Mucosa of descending colon (tissue), 3 donors: ENCODE measurements at regions not wholly inside any gene's neighbourhood (a gene's known extent, or its start where the extent isn't known, plus 50 kb on each side); places are given as distances from the start of the nearest gene placed in this dataset.

Source experiments
- ATAC-seq: fragments of 200-7000 bp; cut with Tn5 transposase; one replicate; pipeline ENCODE4 v1.9.1; 2020; ENCODE audit warnings: mild to moderate bottlenecking, moderate library complexity
- DNase-seq, 3 donors: peaks; one replicate each; pipeline ENCODE4 v3.0.0-alpha.2; 2020
- H3K36me3 ChIP-seq: fragments of 200-600 bp; one replicate; pipeline ENCODE4 v1.8.0; 2021; ENCODE audit warnings: low read depth, mild to moderate bottlenecking
- H3K4me1 ChIP-seq: fragments of 200-600 bp; one replicate; pipeline ENCODE4 v1.8.0; 2021; ENCODE audit warnings: low read depth, mild to moderate bottlenecking
- H3K4me3 ChIP-seq: fragments of 200-600 bp; one replicate; pipeline ENCODE4 v1.8.0; 2021; ENCODE audit warnings: mild to moderate bottlenecking
- H3K9me3 ChIP-seq: fragments of 200-600 bp; one replicate; pipeline ENCODE4 v1.8.0; 2021; ENCODE audit warnings: mild to moderate bottlenecking
- intact Hi-C, 2 donors: fragments of 100-400 bp; cut with DNase I in 1 of 2; cut with micrococcal nuclease in 1 of 2; formaldehyde crosslinking; loops; one replicate each; pipeline versions ENCODE4 v1.11.0 to v1.11.1; 2022; cut with DNase I, micrococcal nuclease
- TF ChIP-seq, protein P1 (sequence below): fragments of 200-600 bp; IDR thresholded peaks from one replicate; pipeline ENCODE4 v1.8.0; 2022; ENCODE audit warnings: antibody characterized with exemption, mild to moderate bottlenecking
- donor health status: DM: no; HTN: no; CAD: no; lungs with moderate emphysema.
- donor health status: DM: no; HTN: no; CAD: no.
- donor health status: DM: no; HTN: yes; CAD: no.

DNA sequence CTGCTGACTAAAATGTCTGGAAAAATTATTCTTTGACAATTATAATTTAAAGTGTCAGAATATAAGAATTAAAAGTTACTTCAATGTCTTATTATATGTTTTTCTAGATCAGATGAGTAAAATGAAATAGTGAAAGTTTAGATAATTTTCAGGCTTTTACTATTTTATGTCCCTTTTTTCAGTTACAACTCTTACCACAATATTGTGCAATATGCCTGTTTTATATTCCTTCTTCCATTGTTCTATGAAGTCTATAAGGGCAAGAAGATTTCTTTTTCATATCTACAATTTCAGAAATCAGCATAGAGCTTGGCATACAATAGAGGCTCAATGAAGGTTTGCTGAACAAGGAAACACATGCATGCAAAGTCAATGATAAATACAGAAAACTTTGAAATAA is 401.2 kb upstream of the HTR1E start:
- H3K9me3 ChIP-seq, result peaks cover 39% of the 10 kb centered on the region
- H3K36me3 ChIP-seq, result no peaks in the 10 kb centered on the region
- ATAC-seq (no peak), DNase-seq (no peak)
- intact Hi-C loops, result no loop called here
- TF ChIP-seq, protein P1, sequence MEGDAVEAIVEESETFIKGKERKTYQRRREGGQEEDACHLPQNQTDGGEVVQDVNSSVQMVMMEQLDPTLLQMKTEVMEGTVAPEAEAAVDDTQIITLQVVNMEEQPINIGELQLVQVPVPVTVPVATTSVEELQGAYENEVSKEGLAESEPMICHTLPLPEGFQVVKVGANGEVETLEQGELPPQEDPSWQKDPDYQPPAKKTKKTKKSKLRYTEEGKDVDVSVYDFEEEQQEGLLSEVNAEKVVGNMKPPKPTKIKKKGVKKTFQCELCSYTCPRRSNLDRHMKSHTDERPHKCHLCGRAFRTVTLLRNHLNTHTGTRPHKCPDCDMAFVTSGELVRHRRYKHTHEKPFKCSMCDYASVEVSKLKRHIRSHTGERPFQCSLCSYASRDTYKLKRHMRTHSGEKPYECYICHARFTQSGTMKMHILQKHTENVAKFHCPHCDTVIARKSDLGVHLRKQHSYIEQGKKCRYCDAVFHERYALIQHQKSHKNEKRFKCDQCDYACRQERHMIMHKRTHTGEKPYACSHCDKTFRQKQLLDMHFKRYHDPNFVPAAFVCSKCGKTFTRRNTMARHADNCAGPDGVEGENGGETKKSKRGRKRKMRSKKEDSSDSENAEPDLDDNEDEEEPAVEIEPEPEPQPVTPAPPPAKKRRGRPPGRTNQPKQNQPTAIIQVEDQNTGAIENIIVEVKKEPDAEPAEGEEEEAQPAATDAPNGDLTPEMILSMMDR, result no peak
- no peak overlapping the region for H3K4me3 ChIP-seq
- no peaks in the 10 kb centered on the region for H3K4me1 ChIP-seq

DNA sequence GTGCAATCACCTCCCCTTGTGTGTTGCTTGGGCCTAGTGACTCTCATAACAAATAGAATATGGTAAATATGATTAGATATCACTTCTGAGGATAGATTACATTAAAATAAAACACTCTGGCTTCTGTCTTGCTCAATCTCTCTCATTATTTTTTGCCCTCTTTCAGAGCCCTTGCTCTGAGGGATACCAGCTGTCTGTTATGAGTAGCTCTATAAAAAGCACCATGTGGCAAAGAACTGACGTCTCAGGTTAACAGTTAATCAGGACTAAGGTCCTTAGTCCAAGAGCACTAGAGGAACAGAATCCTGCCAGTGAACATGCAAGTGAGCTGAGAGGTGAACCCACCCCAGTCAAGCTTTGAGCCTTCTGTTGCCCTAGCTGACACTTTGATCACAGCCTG is 402.2 kb upstream of the HTR1E start:
- Histone ChIP-seq H3K4me1 (no peaks in the 10 kb centered on the region), H3K9me3 (peaks cover 39% of the 10 kb centered on the region), H3K4me3 (no peak overlapping the region), H3K36me3 (no peaks in the 10 kb centered on the region)
- ATAC-seq, result no peak
- no peak for DNase-seq
- intact Hi-C loops, result no loop called here
- TF ChIP-seq, protein P1, result no peak

DNA sequence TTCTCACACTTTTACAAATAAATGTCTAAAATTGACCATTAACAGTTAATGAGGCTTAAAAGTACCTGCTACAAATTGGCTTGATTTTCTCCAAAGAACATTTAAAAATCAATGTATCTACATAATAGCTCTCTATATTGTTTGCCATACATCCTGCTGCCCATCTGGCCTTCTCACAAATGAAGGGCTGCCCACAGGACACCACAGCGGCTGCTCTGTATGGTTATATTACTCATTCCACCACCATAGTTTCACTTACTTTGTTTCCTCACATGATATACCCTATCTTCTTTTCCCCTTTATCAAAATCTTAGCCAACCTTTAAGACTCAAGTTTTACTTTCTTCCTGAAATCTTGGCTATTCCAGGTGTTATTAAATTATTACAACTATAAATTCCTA is 407.7 kb upstream of the HTR1E start:
- H3K4me3 ChIP-seq, result no peak overlapping the region
- peaks cover 37% of the 10 kb centered on the region for H3K9me3 ChIP-seq
- DNase-seq (no peak), ATAC-seq (no peak)
- TF ChIP-seq, protein P1, result no peak
- intact Hi-C loops, result no loop called here
- no peaks in the 10 kb centered on the region for H3K4me1 ChIP-seq
- H3K36me3 ChIP-seq, result no peaks in the 10 kb centered on the region

DNA sequence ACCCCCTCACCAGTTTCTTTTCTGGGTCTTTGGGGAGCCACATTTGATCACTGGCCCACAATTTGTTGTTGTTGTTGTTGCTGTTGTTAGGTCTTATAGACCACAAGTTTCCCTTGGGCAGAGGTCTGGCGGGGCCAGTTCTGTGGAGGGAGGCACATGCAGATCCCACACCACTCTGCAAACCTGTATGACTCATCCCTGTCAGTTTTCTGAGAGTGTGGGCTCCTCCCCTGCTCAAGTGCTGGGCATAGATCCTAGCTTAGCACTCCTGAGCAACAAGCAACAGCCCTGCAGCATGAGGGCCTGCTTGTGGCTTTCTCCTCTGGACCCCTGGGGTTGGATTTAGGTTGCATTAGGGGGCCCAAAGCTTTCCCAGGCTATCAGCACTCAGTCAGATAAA is 411.1 kb upstream of the HTR1E start:
- ATAC-seq, result no peak
- DNase-seq, result no peak
- Histone ChIP-seq H3K36me3 (no peaks in the 10 kb centered on the region), H3K4me1 (no peaks in the 10 kb centered on the region), H3K4me3 (no peak overlapping the region), H3K9me3 (peaks cover 58% of the 10 kb centered on the region)
- intact Hi-C loops, result no loop called here
- TF ChIP-seq, protein P1, result no peak

DNA sequence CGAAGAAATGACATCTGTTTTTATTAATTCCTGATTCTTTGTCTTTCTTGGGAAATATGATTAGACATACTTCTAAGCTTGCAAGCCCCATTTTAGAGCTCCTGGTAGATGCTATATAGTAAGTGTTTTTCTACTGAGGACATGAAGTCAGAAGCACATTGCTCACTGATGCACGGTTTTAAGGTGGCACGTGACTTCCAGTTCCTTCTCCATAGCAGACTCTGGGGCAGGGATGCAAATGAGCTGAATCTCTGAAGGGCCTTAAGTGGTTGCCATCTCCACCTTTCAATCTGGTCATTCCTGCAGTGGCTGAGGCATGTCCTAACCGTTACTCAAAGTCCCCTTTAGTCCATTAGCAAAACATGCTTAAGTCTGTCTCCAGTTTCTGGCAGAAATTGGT is 421.2 kb upstream of the HTR1E start:
- Histone ChIP-seq H3K9me3 (peaks cover 48% of the 10 kb centered on the region), H3K4me1 (no peaks in the 10 kb centered on the region), H3K4me3 (no peak overlapping the region), H3K36me3 (no peaks in the 10 kb centered on the region)
- TF ChIP-seq, protein P1, result no peak
- no peak for ATAC-seq
- DNase-seq, result no peak
- intact Hi-C loops, result no loop called here

DNA sequence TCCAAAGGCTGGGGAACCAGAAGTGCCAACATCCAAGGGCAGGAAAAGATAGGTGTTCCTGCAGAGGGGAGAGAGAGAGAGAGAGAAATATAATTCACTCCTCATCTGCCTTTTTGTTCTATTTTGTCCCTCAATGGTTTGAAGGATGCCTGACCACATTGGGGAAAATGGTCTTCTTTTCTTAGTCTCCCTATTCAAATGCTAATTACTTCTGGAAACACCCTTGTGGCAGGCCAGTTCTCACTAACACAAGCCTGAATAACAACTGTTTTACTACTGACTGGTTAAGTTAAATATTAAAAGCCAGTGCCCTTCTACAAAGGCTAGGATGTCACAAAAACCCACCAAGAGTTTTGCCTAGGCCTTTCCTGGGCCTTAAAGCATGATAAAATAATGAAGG is 425.4 kb upstream of the HTR1E start:
- no peak for DNase-seq
- Histone ChIP-seq H3K4me1 (no peaks in the 10 kb centered on the region), H3K36me3 (no peaks in the 10 kb centered on the region), H3K4me3 (no peak overlapping the region), H3K9me3 (peaks cover 47% of the 10 kb centered on the region)
- TF ChIP-seq, protein P1, result no peak
- intact Hi-C loops, result no loop called here
- no peak for ATAC-seq
